Eye (tissue), 1 donor: ENCODE measurements at regions not wholly inside any gene's neighbourhood (a gene's known extent, or its start where the extent isn't known, plus 50 kb on each side); places are given as distances from the start of the nearest gene placed in this dataset.
"Not testable (repeated sequence)": the region's sequence is repeated elsewhere in the genome, so short reads cannot be mapped to it uniquely, and the experiment has no call there.

Experiments
- DNase-seq: peaks from one replicate; pipeline ENCODE4 v3.0.0-alpha.2; 2015

DNA sequence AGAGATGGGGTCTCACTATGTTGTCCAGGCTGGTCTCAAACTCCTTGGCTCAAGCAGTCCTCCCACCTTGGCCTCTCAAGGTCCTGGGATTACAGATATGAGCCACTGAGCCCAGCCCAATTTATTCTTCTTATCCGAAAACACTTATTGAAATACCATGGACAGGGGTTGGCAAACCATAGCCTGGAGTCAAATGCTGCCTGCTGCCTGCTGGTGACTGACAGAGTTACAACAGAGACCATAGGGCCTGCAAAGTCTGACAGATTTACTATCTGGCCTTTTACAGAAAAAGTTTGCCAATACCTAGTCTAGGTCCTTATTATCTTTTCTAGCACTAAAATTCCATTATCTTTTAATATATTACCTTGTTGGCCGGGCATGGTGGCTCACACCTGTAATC, 87.1 kb upstream of the ZNF281 start:
- DNase-seq = no peak

DNA sequence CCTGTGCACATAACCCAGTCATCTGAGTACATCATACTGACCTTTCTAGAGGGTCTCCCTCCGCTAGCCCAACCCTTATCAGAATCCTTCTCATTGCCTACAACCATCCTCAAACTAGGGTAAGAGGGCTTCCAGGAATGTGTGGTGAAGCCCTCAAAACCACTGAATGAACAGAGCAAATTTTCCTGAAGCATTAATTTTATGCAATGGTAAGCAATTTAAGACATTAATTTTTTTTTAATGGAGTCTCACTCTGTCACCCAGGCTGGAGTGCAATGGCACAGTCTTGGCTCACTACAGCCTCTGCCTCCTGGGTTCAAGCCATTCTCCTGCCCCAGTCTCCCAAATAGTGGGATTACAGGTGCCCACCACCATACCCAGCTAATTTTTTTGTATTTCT, 86.1 kb upstream of the ZNF281 start:
- no peak for DNase-seq

DNA sequence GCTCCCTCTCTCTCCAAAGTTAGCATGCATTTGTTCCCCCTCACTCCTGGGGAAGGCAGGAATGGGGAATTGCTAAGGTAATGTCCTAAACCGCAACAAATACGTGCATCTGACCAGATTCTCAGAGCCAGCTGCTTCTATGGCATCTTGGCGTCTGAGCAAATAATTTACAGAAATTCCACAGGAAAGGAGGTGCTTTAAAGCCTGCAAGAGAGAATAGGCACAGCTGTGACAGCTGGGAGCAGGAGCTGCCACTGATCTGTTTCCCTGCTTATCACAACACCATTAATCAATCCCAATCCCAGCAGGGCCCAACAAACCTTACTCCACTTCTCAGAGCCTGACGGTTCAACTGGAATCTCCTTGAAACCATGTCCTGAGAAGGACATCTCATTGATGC, 83.5 kb upstream of the ZNF281 start:
- DNase-seq = peak; percentile 31

DNA sequence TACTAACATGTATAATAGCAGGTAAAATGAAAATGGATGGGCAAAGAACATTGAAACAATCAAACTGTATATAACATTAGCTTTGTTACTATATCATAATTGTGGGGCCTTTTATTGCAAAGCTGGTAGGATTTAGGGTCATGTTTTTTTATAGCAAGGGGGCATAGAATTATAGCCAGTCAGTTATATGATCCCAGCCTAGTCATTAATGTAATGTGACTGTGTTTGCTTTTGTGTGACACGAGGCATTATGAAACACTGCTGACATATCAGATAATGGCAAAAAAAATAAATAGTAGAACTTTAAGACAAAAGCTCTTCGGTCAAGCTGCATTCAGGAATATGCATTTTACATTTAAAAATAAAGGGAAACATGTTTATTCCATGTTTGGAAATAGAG, 81.3 kb upstream of the ZNF281 start:
- DNase-seq = no peak

DNA sequence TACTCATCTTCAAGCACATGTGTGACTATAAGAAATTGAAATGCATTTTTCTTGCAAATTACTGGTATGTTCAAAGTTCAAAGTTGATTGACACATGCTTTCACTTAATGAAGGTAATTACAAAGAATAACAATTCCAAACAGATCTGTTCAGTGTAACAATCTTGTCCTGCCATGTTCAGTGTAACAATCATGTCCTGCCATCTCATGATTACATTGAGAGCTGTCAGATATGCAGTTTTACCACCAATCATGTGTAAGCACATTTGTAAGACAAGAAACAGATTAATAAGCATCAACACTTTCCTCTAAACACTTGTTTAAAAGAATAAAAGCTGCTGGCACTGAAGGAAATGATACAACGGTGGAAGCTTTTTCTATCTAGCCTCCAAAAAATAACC, 80.3 kb upstream of the ZNF281 start:
- no peak for DNase-seq

DNA sequence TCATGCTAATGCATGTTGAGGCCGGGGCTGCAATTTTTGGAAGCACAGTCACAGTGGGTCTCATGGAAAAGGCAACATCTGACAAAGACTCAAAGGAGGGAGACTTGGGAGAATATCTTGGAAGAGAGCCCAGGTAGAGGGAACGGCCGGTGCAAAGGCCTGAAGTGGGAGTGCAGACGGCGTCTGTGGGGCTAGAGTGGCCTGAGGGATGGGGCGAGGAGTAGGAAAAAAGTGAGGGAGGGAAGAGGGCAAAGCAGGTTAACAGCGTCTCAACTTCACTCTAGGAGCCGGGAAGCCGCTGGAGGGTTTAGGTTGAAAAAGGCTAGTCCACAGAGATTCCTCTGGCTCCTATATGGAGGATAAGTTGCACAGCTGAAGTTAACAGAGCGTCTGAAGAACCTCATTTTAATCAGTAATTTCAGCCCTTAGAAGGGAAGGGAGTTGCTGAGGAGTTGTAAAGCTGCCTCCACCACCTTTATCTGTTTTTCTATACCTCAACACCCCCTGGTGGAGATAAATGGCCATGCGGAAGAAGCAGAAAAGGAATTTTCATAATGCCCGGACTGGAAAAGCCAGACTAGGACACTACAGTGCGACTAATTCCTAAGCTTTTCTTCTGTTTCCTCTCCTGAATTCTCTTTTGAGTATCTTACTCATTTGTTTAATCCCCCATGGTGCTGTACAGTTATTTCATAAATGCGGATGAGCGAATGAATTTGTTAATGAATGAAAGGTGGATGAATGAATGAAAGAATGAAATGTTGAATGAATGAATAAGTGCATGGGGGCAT, 78.7 kb upstream of the ZNF281 start:
- DNase-seq = peak; percentile 87

DNA sequence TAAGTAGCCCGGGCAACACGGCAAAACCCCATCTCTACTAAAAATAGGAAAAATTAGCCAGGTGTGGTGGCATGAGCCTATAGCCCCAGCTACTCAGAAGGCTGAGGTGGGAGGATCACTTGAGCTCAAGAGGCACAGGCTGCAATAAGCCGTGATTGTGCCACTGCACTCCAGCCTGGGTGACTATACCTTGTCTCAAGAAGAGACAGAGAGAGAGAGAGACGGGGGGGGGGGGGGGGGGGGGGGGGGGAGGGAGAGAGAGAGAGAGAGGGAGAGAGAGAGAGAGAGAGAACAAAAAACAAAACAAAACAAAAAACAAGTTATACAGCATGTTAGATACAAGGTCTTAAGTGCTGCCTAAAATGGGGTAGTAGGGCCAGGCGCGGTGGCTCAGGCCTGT, 77.8 kb upstream of the ZNF281 start:
- DNase-seq = no peak

DNA sequence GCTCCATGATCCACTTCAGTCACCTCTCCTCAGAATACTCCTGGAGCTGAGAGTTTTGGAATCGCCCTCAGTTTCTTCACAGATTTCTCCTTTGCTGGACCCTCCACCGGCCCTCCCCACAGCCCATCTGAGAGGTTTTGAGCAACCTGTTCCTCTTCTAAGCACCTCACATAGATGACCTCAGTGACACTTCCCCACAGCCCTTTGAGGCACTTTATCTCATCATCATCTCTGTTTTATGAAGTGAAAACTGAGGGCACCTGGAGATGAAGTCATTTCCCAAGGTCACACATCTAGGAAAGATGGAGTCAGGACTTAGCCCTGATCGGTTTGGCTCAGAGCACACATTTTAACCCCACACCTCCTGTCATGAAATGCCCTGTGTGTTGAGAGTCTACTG, 76.8 kb upstream of the ZNF281 start:
- no peak for DNase-seq

DNA sequence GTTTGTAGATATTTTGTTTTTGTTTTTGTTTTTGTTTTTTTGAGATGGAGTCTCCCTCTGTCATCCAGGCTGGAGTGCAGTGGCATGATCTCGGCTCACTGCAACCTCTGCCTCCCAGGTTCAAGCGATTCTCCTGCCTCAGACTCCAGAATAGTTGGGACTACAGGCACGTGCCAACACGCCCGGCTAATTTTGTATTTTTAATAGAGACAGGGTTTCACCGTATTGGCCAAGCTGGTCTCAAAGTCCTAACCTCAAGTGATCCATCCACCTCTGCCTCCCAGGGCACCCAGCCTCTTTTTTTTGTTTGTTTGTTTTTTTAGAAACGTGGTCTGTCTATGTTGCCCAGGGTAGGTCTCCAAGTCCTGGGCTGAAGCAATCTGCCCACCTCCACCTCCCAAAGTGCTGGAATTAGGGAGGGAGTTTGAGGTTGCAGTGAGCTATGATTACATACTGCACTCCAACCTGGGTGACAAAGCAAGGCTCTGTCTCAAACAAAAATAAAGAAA, 74.7 kb upstream of the ZNF281 start:
- DNase-seq = not testable (repeated sequence)

DNA sequence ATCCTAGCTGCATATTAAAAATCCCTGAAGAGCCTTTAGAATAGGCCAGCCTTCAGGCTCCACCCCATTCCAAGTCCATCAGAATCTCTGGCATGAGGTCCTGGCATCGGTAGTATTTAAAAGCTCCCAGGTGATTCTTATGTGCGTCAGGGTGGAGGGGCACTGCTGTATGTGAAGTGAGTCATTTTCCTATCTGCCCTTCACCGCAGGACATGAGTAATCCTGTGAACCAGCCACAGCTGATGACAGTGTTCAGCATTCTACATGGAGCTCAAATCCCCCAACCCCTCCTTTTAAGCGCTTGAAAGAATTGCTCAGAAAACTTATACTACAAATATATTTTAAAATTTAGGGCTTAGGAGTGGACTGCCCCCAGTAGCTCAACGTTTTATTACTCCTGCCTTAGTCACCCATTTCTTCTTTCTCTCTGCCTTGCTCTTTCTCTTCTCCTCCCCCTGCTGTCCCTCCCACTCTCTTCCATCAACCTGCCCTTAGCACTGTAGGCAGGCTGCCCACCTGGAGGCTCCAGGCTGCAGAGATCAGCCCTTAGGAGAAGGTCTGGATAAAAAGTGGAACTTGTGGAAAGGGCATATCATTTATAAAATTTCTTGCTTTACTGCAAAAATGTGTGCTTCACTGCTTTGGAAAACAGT, 73.8 kb upstream of the ZNF281 start:
- no peak for DNase-seq

DNA sequence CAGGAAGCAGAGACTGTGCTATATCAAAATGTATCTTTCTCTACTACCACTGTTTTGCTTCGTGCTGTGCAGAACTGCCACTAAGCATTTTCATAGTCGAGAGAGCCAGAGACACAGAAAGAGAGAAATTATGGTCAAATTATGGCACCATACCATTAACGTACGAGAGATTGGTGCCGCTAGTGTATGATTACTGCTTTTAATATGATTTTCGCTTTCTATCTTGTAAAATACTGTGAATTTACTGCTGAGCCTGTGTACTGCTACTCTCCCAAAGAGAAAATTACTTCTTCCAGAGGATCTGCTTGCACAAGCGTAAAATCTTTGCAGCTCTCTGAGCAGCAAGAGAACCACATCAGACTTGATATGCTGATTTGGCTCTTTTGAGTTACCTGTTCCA, 71.1 kb upstream of the ZNF281 start:
- DNase-seq = no peak

DNA sequence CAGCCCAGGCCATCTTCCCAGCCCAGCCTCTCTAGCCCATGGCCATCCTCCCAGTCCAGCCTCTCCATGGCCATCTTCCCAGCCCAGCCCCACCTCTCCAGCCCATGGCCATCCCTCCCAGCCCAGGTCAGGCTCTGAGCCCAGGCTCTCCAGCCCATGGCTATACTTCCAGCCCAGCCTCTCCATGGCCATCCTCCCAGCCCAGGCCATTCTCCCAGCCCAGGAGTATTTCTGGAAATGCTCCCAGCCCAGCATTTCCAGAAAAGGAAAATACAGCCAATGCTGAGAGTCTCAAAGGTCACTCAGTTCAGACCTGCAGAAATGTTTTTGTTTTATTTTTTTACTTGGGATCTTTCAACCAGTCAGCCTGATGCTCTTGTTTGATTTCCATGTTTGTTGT, 70.0 kb upstream of the ZNF281 start:
- no peak for DNase-seq

DNA sequence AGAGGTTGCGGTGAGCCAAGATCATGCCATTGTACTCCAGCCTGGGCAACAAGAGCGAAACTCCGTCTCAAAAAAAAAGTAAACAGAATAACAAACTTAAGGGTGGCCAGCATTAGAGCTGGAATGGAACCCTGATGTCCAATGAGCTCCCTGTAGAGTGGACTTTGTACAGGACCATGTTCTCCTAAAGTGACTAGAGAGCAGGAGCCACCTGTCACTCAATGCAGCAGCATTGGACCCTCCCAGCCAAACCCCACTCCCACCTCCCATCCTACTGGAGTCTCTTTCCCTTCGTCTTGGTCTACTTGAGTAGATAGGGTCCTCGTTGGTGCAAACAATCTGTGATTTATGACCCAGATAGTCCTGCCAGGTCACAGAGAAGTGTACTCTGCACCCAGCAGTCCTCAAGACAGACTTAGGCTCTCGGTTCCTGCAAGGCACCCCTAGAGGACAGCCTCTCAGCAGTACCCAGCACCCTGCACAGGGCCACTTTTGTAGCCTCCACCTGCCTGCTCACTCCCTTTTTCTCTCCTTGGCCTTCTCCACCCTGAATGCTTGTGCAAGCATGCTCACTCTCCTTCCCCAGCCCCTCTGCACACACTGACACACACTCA, 69.2 kb upstream of the ZNF281 start:
- DNase-seq = no peak

DNA sequence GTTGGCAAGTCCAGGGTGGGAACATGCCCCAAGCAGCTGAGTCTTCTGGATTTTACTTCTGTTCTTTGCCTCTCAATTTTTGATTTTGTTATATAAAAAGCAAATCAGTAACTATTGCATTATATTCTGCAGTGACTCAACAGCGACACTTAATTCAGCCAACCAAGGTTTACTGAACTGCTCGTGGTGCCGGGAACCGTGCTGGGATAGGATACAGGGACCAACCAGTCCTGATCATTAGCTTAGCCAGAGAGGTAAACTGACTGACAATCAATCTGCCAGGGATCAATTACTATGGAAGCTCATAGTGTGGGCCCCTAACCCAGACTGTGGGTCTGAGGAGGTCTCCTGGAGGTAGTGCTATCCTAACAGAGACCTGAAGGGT, 68.4 kb upstream of the ZNF281 start:
- DNase-seq = no peak

DNA sequence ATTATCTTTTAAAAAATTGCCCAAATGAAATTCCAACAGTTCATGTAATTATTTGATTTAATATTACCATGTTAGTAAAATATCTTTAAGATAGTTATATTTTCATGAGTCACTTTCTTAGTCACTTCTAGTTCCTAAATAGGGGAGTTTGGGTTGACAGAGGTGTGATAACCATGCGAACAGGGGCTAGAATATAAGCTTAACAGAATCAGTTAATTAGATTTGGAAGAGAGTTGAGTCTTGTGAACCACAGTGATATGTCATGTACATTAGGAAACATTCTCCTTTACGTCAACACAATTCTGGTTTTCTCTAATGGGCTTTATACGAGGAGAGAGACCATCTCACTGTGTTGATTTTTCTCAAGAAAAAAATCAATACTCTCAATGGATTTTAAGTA, 64.8 kb upstream of the ZNF281 start:
- no peak for DNase-seq

DNA sequence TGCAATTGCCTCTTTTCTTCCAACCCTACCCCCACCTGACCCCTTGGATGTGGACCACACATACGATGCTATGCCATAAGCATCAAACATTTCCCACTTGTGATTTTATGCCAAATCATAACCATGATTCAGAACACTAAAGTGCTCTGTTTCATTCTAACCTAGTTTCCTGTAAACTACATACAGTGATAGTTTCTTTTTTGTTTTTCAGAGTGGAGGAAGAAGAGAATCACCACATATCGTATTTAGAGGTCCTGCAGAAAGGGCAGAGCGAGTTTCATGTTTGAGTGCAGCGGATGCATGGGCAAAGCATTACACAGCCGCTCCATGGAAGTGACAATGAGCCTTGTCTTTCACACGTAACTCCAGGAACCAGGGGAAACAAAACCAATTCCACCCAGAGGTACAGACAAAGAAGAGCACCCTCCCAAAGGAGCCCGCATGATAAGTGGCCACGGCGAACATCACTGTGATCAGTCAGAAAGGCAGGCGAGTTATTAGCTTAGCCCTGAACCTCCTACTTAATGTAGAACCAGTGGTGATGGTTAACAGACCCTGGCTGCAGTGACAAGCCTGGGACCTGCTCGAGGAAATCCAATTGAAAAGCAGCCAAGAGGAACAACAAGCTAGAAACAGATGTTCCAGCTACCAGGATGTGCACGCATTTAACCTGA, 64.0 kb upstream of the ZNF281 start:
- DNase-seq = peak; percentile 42

DNA sequence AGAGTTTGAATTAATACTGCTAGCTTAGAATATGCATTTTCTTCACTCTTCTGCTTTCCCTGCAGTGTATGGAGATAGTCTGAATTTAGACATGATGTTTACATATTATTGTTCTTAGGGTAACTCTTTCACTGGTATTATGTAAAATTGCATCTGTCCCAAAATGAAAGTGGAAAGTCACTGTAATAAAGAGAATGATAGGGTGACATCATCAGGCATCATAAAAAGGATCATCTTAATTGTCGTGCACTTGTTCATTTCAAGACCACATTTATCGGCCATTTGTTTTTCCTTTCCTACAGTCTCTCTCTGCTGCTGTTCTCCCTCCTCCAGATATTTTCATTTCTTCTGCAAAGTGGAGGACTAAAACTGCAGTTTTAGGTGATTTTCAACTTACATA, 61.9 kb upstream of the ZNF281 start:
- no peak for DNase-seq

DNA sequence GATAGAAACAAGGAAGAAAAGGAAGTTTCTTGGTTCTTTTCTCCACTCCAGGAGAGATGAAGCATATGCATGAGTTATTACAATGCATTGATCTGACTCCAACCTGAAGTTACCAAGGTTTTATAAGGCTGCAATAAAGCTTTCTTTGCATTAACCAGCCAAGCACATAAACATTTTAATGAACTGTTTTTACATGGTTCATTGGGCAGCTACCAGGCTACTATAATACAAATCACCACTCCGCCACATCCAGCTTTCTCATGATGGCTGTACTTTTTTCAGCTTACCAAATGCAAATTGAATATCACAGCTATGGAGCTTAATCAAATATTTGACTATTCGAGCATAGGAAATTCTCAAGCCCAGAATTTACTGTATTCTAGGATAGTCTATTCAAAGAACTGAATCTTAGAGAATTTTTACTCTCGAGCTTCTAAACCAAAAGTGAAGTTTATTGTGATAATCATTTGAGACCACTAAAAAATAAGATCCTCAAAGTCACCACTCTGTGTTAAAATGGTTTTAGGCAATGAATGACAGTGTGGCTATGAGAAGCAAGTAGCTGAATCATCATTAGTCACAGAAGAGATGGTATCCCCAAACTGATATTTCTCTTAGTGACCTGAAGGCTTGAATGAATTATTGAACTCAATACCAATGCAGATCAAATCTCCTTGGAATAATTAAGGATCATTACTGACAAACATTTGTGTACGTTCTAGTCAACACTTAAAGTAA, 58.6 kb upstream of the ZNF281 start:
- DNase-seq = peak; percentile 62

DNA sequence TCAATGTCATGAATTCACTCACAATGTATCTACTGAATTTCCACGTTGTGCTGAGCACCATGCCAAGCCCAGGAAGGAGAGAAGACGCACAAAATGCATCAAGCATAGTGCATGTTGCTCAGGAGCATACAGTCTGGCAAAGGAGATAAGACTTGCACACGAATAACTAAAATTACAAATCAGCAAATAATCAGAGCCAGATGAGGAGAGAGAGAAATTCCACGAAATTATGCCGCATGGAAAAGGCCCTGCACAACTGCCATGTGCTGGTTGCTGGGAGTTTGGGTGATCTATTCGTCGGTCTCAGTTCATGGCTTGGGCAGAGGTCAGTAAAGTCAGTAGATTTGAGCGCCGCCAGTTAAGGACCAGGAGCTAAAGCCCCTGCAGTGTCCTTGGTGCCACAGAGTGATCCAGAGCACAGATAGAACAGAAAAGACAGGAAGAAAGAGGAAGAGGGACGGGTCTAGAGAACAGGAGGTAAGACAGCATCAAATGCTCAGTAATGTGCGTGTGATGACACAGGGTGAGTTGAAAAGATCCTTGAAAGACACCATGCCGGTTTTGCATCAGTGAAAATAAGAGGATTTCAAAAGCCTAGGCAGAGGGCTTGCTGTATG, 55.1 kb upstream of the ZNF281 start:
- no peak for DNase-seq
